B cell (primary cell): ENCODE measurements at regions not wholly inside any gene's neighbourhood (a gene's known extent, or its start where the extent isn't known, plus 50 kb on each side); places are given as distances from the start of the nearest gene placed in this dataset.

Experiments
- ATAC-seq: fragments of 200-7000 bp; cut with Tn5 transposase; one replicate; pipeline ENCODE4 v1.10.0; 2021; ENCODE audit warnings: low read depth, mild to moderate bottlenecking, moderate number of reproducible peaks, moderate library complexity
- CTCF ChIA-PET: fragments of 350-600 bp; sonication (Branson Sonifier 250); formaldehyde crosslinking; loops from one replicate; lab custom pipeline; 2021; ENCODE audit warnings: antibody characterized with exemption, inconsistent platforms; lab: Charles Lee
- POLR2A ChIA-PET: fragments of 350-600 bp; sonication (Branson Sonifier 250); formaldehyde crosslinking; loops from one replicate; lab custom pipeline; 2021; ENCODE audit warnings: antibody characterized with exemption; lab: Charles Lee
- DNase-seq: peaks from one replicate; pipeline ENCODE4 v3.0.0; 2013
- H2AFZ ChIP-seq: 2 replicates; pipeline ENCODE4 v1.6.1; 2012; ENCODE audit warnings: mild to moderate bottlenecking, low read depth, low read length; ENCODE audit not compliant: insufficient read depth, poor library complexity, severe bottlenecking
- H3K27ac ChIP-seq, 2 donors: 1 replicate in 1 of 2; 2 replicates in 1 of 2; pipeline ENCODE4 v1.5.1; 2012 to 2013; ENCODE audit warnings: low read length in 2 of 2, mild to moderate bottlenecking in 2 of 2, moderate library complexity in 1 of 2
- H3K27me3 ChIP-seq, 4 experiments: fragments of 200-600 bp in 1 of 4; sonication (generic) in 1 of 4; replicated peaks in 1 of 4; 1 replicate in 2 of 4; 2 replicates in 2 of 4; pipeline versions ENCODE4 v1.6.1 to v1.7.0; 2013 to 2016; ENCODE audit warnings: low read length in 3 of 4, mild to moderate bottlenecking in 2 of 4, mixed read lengths in 1 of 4, moderate library complexity in 1 of 4; ENCODE audit not compliant: insufficient read depth in 4 of 4, control insufficient read depth in 3 of 4; ENCODE audit errors: control extremely low read depth in 1 of 4
- H3K36me3 ChIP-seq, 2 experiments: replicated peaks in 1 of 2; 1 replicate in 1 of 2; 2 replicates in 1 of 2; pipeline versions ENCODE4 v1.6.1 to v1.7.1; 2013; ENCODE audit warnings: low read length in 1 of 2; ENCODE audit not compliant: insufficient read depth in 2 of 2, control insufficient read depth in 1 of 2; ENCODE audit errors: control extremely low read depth in 1 of 2, extremely low read depth in 1 of 2
- H3K4me1 ChIP-seq, 2 donors: fragments of 200-600 bp in 1 of 2; sonication (generic) in 1 of 2; 1 replicate in 1 of 2; 2 replicates in 1 of 2; pipeline versions ENCODE4 v1.5.1 to v1.6.1; 2013 to 2017; ENCODE audit warnings: low read length in 2 of 2; ENCODE audit not compliant: control insufficient read depth in 2 of 2, insufficient read depth in 2 of 2
- H3K4me2 ChIP-seq: replicated peaks from 2 replicates; pipeline ENCODE3; 2012; ENCODE audit warnings: mild to moderate bottlenecking, low read depth, low read length; ENCODE audit not compliant: poor library complexity, severe bottlenecking
- H3K4me3 ChIP-seq, 5 experiments: fragments of 200-600 bp in 1 of 5; sonication (generic) in 1 of 5; 1 replicate in 3 of 5; 2 replicates in 2 of 5; pipeline versions ENCODE4 v1.5.1 to v1.7.0; 2011 to 2016; ENCODE audit warnings: low read length in 4 of 5, mild to moderate bottlenecking in 4 of 5, low read depth in 2 of 5, control low read depth in 1 of 5, moderate library complexity in 1 of 5; ENCODE audit not compliant: insufficient read depth in 1 of 5; ENCODE audit errors: control extremely low read depth in 1 of 5, extremely low read depth in 1 of 5
- H3K79me2 ChIP-seq: fragments of 200-600 bp; sonication (generic); one replicate; pipeline ENCODE4 v1.6.0; 2016; ENCODE audit warnings: low read length; ENCODE audit not compliant: control insufficient read depth, insufficient read depth
- H3K9ac ChIP-seq: fragments of 200-600 bp; sonication (generic); 2 replicates; pipeline ENCODE4 v1.6.1; 2017; ENCODE audit warnings: mild to moderate bottlenecking, low read length, moderate library complexity
- H3K9me3 ChIP-seq, 3 donors: one replicate each; pipeline versions ENCODE4 v1.6.1 to v1.7.1; 2013; ENCODE audit warnings: low read length in 2 of 3; ENCODE audit not compliant: control insufficient read depth in 2 of 3, insufficient read depth in 1 of 3; ENCODE audit errors: control extremely low read depth in 1 of 3
- H4K20me1 ChIP-seq: 2 replicates; pipeline ENCODE4 v1.6.0; 2012; ENCODE audit warnings: mild to moderate bottlenecking, low read length; ENCODE audit not compliant: insufficient read depth, control insufficient read depth, poor library complexity, severe bottlenecking
- H3K27ac Mint-ChIP-seq: one replicate; pipeline ENCODE4 v1.8.0; 2021; ENCODE audit warnings: mixed read lengths
- H3K27me3 Mint-ChIP-seq: one replicate; pipeline ENCODE4 v1.8.0; 2021; ENCODE audit warnings: mixed read lengths
- H3K4me1 Mint-ChIP-seq: one replicate; pipeline ENCODE4 v1.8.0; 2021; ENCODE audit warnings: mixed read lengths
- H3K4me3 Mint-ChIP-seq: one replicate; pipeline ENCODE4 v1.8.0; 2021; ENCODE audit warnings: mixed read lengths
- H3K9me3 Mint-ChIP-seq: one replicate; pipeline ENCODE4 v1.8.0; 2022; ENCODE audit warnings: mixed read lengths; ENCODE audit not compliant: insufficient read depth
- CTCF ChIP-seq: fragments of 200-600 bp; IDR thresholded peaks from one replicate; pipeline ENCODE4 v1.8.0; 2022; ENCODE audit warnings: antibody characterized with exemption, mild to moderate bottlenecking
- EZH2 ChIP-seq: IDR thresholded peaks from 2 replicates; pipeline ENCODE4 v1.6.1; 2012; ENCODE audit warnings: borderline replicate concordance, low read depth, mild to moderate bottlenecking, moderate library complexity, low read length; ENCODE audit not compliant: insufficient read depth, poor library complexity, severe bottlenecking
- WGBS: methylation state at CpG from one replicate; pipeline ENCODE4 v1.1.5; 2013; ENCODE audit warnings: missing lambda C conversion rate; ENCODE audit not compliant: insufficient coverage; 5-methylcytosine and 5-hydroxymethylcytosine counted together
- intact Hi-C: fragments of 100-400 bp; cut with micrococcal nuclease; formaldehyde crosslinking; loops from one replicate; pipeline ENCODE4 v1.10.0; 2022

- no peak overlapping the region for H3K4me3 ChIP-seq
- no peak overlapping the region for H3K4me3 Mint-ChIP-seq
- H3K9me3 Mint-ChIP-seq = no peaks in the 10 kb centered on the region
- no peak overlapping the region for H3K9ac ChIP-seq
- H3K27me3 ChIP-seq = no peaks in the 10 kb centered on the region
- no peaks in the 10 kb centered on the region for H3K36me3 ChIP-seq
- H3K27ac Mint-ChIP-seq = no peak overlapping the region
- H3K27me3 Mint-ChIP-seq = no peaks in the 10 kb centered on the region
- no peaks in the 10 kb centered on the region for H3K79me2 ChIP-seq
- no peak for TF ChIP-seq EZH2
- TF ChIP-seq CTCF = no peak
- H3K4me1 ChIP-seq = no peaks in the 10 kb centered on the region
- 99% methylated on average over 5 of the region's 5 CpGs for WGBS
- H3K4me1 Mint-ChIP-seq = peaks cover 5% of the 10 kb centered on the region
- intact Hi-C loops = no loop called here
- DNase-seq (no peak), ATAC-seq (no peak)
- ChIA-PET CTCF (no interaction called here), POLR2A (no interaction called here)
- H3K9me3 ChIP-seq = no peaks in the 10 kb centered on the region
- H4K20me1 ChIP-seq = no peaks in the 10 kb centered on the region
- H3K4me2 ChIP-seq = no peak overlapping the region
- no peak overlapping the region for H3K27ac ChIP-seq
- no peak overlapping the region for H2AFZ ChIP-seq
These were observed 328.2 kb downstream of the FOXO1 start for GRCh38 chr13:40338217-40338616.

GRCh38 chr13:40340368-40341095 lies 325.9 kb downstream of the FOXO1 start:
- no peaks in the 10 kb centered on the region for H3K9me3 Mint-ChIP-seq

More at GRCh38 chr13:40340368-40341095, 325.9 kb downstream of the FOXO1 start:
- Histone ChIP-seq H3K79me2 (no peaks in the 10 kb centered on the region), H3K4me3 (no peak overlapping the region), H3K4me2 (no peak overlapping the region), H3K27ac (no peak overlapping the region), H2AFZ (no peak overlapping the region), H3K9me3 (no peaks in the 10 kb centered on the region), H3K4me1 (peaks cover 0 to 8% of the 10 kb centered on the region in 2 donors), H3K36me3 (no peaks in the 10 kb centered on the region), H3K27me3 (no peaks in the 10 kb centered on the region), H3K9ac (no peak overlapping the region), H4K20me1 (no peaks in the 10 kb centered on the region)
- H3K27me3 Mint-ChIP-seq = no peaks in the 10 kb centered on the region
- no peak for ATAC-seq
- peaks cover 7% of the 10 kb centered on the region for H3K4me1 Mint-ChIP-seq
- 94% methylated on average over 6 of the region's 6 CpGs for WGBS
- intact Hi-C loops = no loop called here
- ChIA-PET CTCF (no interaction called here), POLR2A (no interaction called here)
- no peak overlapping the region for H3K4me3 Mint-ChIP-seq
- no peak for TF ChIP-seq CTCF
- TF ChIP-seq EZH2 = no peak
- DNase-seq = no peak
- no peak overlapping the region for H3K27ac Mint-ChIP-seq
